Skeletal muscle satellite cell (primary cell): ENCODE measurements at regions not wholly inside any gene's neighbourhood (a gene's known extent, or its start where the extent isn't known, plus 50 kb on each side); places are given as distances from the start of the nearest gene placed in this dataset.
A peak's percentile ranks its signal among the peaks of the same experiment; 100 is the strongest.
"Not testable (repeated sequence)": the region's sequence is repeated elsewhere in the genome, so short reads cannot be mapped to it uniquely, and the experiment has no call there.

ENCODE experiments used
- H3K27me3 ChIP-seq: 2 replicates; pipeline ENCODE4 v1.7.0; 2013; ENCODE audit warnings: low read length; ENCODE audit not compliant: control insufficient read depth, insufficient read depth
- H3K36me3 ChIP-seq: 2 replicates; pipeline ENCODE4 v1.7.0; 2013; ENCODE audit warnings: mild to moderate bottlenecking, control low read depth, low read length; ENCODE audit not compliant: insufficient read depth
- H3K4me1 ChIP-seq: 2 replicates; pipeline ENCODE4 v1.7.0; 2013; ENCODE audit warnings: low read length; ENCODE audit not compliant: control insufficient read depth, insufficient read depth
- H3K4me2 ChIP-seq: 2 replicates; pipeline ENCODE4 v1.7.0; 2013; ENCODE audit warnings: mild to moderate bottlenecking, low read length
- H3K4me3 ChIP-seq: 2 replicates; pipeline ENCODE4 v1.7.0; 2013; ENCODE audit warnings: low read length
- H3K9ac ChIP-seq: 2 replicates; pipeline ENCODE4 v1.7.0; 2013; ENCODE audit warnings: mild to moderate bottlenecking, low read depth, low read length, moderate library complexity
- H3K9me3 ChIP-seq: replicated peaks from 2 replicates; pipeline ENCODE4 v1.7.0; 2013; ENCODE audit warnings: mild to moderate bottlenecking, control low read depth, low read length

- Histone ChIP-seq H3K9me3 (no peaks in the 10 kb centered on the region), H3K4me1 (no peaks in the 10 kb centered on the region), H3K27me3 (no peaks in the 10 kb centered on the region), H3K9ac (no peak overlapping the region), H3K4me3 (no peak overlapping the region), H3K4me2 (peak overlapping the region; percentile 47), H3K36me3 (no peaks in the 10 kb centered on the region)
These were observed 122.7 kb upstream of the TRPC6 start for GRCh38 chr11:101706541-101706940.

DNA sequence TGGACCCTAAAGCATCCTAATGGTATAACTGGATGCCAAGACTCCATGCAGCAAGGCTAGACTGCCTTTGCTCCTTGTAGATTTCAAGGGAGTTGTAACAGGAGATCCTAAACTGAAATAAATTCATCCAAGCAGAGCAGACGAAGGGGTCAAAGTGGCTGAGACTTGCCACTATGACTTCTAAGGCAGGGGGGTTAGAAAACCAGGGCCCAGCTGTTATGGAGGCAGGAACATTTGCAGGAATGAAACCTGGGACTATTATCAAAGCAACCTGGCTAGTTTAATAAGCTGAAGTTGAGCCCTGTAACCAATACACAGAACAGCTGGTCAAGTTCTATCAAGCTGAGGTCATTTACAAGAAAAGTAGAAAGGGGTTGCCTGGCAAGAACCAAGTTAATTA is 122.2 kb upstream of the TRPC6 start:
- Histone ChIP-seq H3K4me1 (no peaks in the 10 kb centered on the region), H3K4me2 (no peak overlapping the region), H3K4me3 (no peak overlapping the region), H3K9me3 (no peaks in the 10 kb centered on the region), H3K36me3 (no peaks in the 10 kb centered on the region), H3K9ac (no peak overlapping the region), H3K27me3 (no peaks in the 10 kb centered on the region)

GRCh38 chr11:101694869-101695268 is 111.1 kb upstream of the TRPC6 start:
- not testable (repeated sequence) for H3K9ac ChIP-seq, H3K4me3 ChIP-seq, H3K9me3 ChIP-seq, H3K4me2 ChIP-seq, H3K4me1 ChIP-seq, H3K36me3 ChIP-seq, H3K27me3 ChIP-seq

GRCh38 chr11:101692980-101693379 is 109.2 kb upstream of the TRPC6 start:
- H3K36me3 ChIP-seq = no peaks in the 10 kb centered on the region
- no peak overlapping the region for H3K9ac ChIP-seq
- no peaks in the 10 kb centered on the region for H3K9me3 ChIP-seq
- H3K4me3 ChIP-seq = no peak overlapping the region
- no peaks in the 10 kb centered on the region for H3K27me3 ChIP-seq
- no peak overlapping the region for H3K4me2 ChIP-seq
- no peaks in the 10 kb centered on the region for H3K4me1 ChIP-seq

DNA sequence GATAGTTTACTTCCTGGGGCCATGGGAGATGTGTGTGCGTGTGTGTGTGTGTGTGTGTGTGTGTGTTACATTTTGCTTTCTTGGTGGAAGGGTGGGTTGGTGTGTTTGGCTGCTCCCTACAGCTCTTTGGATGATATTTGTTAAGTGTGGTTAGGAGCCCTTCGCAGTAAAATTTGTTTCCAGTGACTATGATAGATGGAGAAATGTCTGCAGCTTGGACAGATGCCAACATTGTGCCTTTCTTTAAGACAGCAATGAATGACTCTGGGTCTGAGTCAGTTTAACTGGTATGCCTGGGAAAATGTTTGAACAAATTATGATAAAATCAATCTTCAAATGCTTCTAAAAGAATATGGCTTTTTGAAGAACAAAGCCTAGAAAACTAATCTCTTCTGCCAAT is 102.7 kb upstream of the TRPC6 start:
- Histone ChIP-seq H3K4me2 (no peak overlapping the region), H3K27me3 (no peaks in the 10 kb centered on the region), H3K9ac (no peak overlapping the region), H3K36me3 (no peaks in the 10 kb centered on the region), H3K4me1 (peaks cover 12% of the 10 kb centered on the region), H3K4me3 (no peak overlapping the region), H3K9me3 (no peaks in the 10 kb centered on the region)

GRCh38 chr11:101668236-101668635 is 84.4 kb upstream of the TRPC6 start:
- Histone ChIP-seq H3K36me3 (no peaks in the 10 kb centered on the region), H3K4me3 (no peak overlapping the region), H3K4me2 (no peak overlapping the region), H3K4me1 (no peaks in the 10 kb centered on the region), H3K27me3 (no peaks in the 10 kb centered on the region), H3K9ac (no peak overlapping the region), H3K9me3 (no peaks in the 10 kb centered on the region)

DNA sequence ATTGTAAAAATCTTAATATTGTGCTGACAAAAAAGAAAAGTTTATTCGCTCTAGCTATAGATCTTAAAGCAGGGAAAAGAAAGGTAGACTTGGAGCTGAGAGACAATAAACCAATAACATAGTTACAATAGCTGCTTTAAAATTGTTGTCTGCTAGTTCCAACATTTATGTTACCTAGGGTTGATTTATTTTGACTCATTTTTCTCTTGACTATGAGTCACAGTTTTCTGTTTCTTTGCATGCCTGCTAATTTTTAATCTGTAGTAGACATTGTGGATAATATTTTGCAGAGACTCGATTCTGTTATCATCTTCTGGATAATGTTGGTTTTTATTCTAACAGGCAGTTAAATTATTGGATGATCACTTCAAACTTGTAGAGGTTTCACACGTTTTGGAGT is 83.1 kb upstream of the TRPC6 start:
- H3K36me3 ChIP-seq = no peaks in the 10 kb centered on the region
- no peak overlapping the region for H3K4me3 ChIP-seq
- no peaks in the 10 kb centered on the region for H3K4me1 ChIP-seq
- no peaks in the 10 kb centered on the region for H3K9me3 ChIP-seq
- no peak overlapping the region for H3K9ac ChIP-seq
- no peak overlapping the region for H3K4me2 ChIP-seq
- no peaks in the 10 kb centered on the region for H3K27me3 ChIP-seq

DNA sequence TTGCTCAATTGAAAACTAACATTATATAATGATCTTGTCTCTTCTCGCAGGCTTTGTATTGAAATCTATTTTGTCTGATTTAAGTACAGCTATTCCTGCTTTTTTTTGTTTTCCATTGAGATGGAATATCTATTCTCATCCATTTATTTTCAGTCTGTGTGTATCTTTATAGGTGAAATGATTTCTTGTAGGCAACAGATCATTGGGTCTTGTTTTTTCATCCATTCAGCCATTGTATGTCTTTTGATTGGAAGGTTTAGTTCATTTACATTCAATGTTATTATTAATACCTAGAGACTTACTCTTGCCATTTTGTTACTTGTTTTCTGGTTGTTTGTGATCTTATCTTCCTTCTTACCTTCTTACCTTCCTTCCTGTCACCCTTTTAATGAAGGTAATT is 77.8 kb upstream of the TRPC6 start:
- H3K27me3 ChIP-seq = no peaks in the 10 kb centered on the region
- H3K4me2 ChIP-seq = no peak overlapping the region
- H3K9me3 ChIP-seq = no peaks in the 10 kb centered on the region
- no peak overlapping the region for H3K9ac ChIP-seq
- no peaks in the 10 kb centered on the region for H3K36me3 ChIP-seq
- no peak overlapping the region for H3K4me3 ChIP-seq
- H3K4me1 ChIP-seq = no peaks in the 10 kb centered on the region
